ENCODE measurements at regions not wholly inside any gene's neighbourhood (a gene's known extent, or its start where the extent isn't known, plus 50 kb on each side); places are given as distances from the start of the nearest gene placed in this dataset.

DNA sequence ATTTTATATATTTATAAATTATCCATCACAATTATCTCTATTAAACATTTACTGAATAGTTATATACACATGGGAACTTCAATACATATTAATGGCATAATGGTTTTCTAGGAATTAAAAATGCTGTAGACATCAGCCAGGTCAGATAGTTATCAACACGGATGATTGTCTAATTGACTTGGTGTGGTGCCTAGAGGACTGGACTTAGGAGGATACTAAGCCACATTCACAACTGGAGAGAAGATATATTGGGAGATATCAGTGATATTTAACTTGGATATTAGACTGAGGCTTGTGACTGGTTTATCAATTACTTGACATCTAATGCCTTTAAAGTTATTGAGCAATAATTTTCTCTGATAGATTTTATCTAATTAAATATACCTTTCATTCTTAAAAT is 794.5 kb upstream of the ANO3 start:
- TF ChIP-seq, protein P1, sequence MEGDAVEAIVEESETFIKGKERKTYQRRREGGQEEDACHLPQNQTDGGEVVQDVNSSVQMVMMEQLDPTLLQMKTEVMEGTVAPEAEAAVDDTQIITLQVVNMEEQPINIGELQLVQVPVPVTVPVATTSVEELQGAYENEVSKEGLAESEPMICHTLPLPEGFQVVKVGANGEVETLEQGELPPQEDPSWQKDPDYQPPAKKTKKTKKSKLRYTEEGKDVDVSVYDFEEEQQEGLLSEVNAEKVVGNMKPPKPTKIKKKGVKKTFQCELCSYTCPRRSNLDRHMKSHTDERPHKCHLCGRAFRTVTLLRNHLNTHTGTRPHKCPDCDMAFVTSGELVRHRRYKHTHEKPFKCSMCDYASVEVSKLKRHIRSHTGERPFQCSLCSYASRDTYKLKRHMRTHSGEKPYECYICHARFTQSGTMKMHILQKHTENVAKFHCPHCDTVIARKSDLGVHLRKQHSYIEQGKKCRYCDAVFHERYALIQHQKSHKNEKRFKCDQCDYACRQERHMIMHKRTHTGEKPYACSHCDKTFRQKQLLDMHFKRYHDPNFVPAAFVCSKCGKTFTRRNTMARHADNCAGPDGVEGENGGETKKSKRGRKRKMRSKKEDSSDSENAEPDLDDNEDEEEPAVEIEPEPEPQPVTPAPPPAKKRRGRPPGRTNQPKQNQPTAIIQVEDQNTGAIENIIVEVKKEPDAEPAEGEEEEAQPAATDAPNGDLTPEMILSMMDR (IDR thresholded peaks at IDR 0.05), result no peak
- H3K27me3 ChIP-seq (replicated peaks; ENCODE audit: insufficient read depth), result no peaks in the 10 kb centered on the region
- no peak for ATAC-seq (ENCODE audit: insufficient number of reproducible peaks, low FRiP score, low read depth)
- DNase-seq (ENCODE audit: low spot score), result no peak
- H3K4me1 ChIP-seq (ENCODE audit: control insufficient read depth in 1 of 2, low read depth in 2 of 2), result no peaks in the 10 kb centered on the region
- H3K4me3 ChIP-seq, result no peak overlapping the region
- H3K36me3 ChIP-seq, result no peaks in the 10 kb centered on the region
- no peaks in the 10 kb centered on the region for H3K9me3 ChIP-seq
- no peak overlapping the region for H3K27ac ChIP-seq

DNA sequence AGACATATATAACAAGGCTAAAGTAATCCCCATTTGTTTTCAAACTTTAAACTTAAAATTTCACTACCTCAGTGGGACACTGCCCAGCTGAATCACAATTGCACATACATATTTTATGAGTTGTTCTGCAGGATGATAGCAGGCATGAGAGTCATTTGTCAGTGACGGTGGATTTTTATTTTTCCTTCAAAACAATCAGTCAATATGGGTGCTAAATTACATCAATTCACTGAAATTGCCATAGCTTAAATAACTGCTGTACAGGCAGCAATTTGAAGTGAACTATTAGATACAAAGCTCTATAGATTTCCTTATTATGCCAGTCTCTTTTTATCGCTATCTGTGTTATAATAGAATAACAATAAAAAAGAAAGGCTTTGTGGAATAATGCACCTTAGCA is 784.6 kb upstream of the ANO3 start:
- Histone ChIP-seq H3K36me3 (no peaks in the 10 kb centered on the region), H3K4me3 (no peak overlapping the region), H3K4me1 (ENCODE audit: control insufficient read depth in 1 of 2, low read depth in 2 of 2) (no peaks in the 10 kb centered on the region), H3K27me3 (replicated peaks; ENCODE audit: insufficient read depth) (no peaks in the 10 kb centered on the region), H3K27ac (no peak overlapping the region), H3K9me3 (no peaks in the 10 kb centered on the region)
- no peak for ATAC-seq (ENCODE audit: insufficient number of reproducible peaks, low FRiP score, low read depth)
- TF ChIP-seq, protein P1 (IDR thresholded peaks at IDR 0.05), result no peak
- DNase-seq (ENCODE audit: low spot score), result no peak

DNA sequence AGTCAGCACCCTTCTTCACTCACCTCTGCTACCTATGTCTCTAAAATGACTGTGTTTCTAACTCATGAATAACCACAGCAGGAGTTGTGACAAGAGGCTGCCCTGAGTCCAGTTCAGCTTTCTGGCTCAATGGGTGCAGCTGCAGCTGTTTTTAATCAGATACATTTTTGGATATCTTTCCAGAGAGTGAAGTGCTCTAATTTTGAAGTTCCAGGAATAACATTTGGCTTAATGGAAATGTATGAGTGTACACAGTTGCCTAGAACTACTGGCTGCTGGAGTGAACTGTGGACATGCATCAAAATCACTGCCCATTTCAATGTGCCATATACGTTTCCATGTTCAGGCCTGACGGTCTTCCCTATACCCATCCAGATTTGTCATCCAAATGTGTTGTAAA is 769.5 kb upstream of the ANO3 start:
- H3K4me1 ChIP-seq (ENCODE audit: control insufficient read depth in 1 of 2, low read depth in 2 of 2), result no peaks in the 10 kb centered on the region

DNA sequence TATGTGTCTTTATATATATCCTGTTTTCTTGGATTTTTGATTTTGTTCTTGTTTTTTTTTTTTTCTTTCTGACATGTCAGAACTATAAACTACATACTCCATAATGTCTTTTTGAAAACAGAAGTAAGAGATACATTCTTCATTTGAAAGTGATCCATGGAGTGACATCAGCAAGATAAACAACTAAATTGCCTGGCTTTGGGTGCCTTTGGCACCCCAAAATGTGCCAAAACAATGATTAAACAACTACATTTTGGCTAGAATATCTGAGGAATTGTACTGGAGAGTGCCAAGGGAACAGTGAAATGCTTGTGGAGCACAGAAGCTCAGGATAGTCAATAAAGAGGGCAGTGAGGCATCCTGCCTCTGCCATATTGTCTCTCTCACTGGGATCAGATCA is 766.1 kb upstream of the ANO3 start:
- DNase-seq (ENCODE audit: low spot score), result no peak
- no peaks in the 10 kb centered on the region for H3K4me1 ChIP-seq (ENCODE audit: control insufficient read depth in 1 of 2, low read depth in 2 of 2)
- no peak overlapping the region for H3K27ac ChIP-seq
- ATAC-seq (ENCODE audit: insufficient number of reproducible peaks, low FRiP score, low read depth), result no peak
- no peaks in the 10 kb centered on the region for H3K36me3 ChIP-seq
- H3K4me3 ChIP-seq, result no peak overlapping the region
- TF ChIP-seq, protein P1 (IDR thresholded peaks at IDR 0.05), result no peak
- no peaks in the 10 kb centered on the region for H3K27me3 ChIP-seq (replicated peaks; ENCODE audit: insufficient read depth)
- H3K9me3 ChIP-seq, result no peaks in the 10 kb centered on the region

More for the DNA sequence above, 769.5 kb upstream of the ANO3 start:
- no peaks in the 10 kb centered on the region for H3K27me3 ChIP-seq (replicated peaks; ENCODE audit: insufficient read depth)
- no peak overlapping the region for H3K27ac ChIP-seq
- no peaks in the 10 kb centered on the region for H3K36me3 ChIP-seq
- no peaks in the 10 kb centered on the region for H3K9me3 ChIP-seq
- DNase-seq (ENCODE audit: low spot score) (no peak), ATAC-seq (ENCODE audit: insufficient number of reproducible peaks, low FRiP score, low read depth) (no peak)
- TF ChIP-seq, protein P1 (IDR thresholded peaks at IDR 0.05), result no peak
- no peak overlapping the region for H3K4me3 ChIP-seq

DNA sequence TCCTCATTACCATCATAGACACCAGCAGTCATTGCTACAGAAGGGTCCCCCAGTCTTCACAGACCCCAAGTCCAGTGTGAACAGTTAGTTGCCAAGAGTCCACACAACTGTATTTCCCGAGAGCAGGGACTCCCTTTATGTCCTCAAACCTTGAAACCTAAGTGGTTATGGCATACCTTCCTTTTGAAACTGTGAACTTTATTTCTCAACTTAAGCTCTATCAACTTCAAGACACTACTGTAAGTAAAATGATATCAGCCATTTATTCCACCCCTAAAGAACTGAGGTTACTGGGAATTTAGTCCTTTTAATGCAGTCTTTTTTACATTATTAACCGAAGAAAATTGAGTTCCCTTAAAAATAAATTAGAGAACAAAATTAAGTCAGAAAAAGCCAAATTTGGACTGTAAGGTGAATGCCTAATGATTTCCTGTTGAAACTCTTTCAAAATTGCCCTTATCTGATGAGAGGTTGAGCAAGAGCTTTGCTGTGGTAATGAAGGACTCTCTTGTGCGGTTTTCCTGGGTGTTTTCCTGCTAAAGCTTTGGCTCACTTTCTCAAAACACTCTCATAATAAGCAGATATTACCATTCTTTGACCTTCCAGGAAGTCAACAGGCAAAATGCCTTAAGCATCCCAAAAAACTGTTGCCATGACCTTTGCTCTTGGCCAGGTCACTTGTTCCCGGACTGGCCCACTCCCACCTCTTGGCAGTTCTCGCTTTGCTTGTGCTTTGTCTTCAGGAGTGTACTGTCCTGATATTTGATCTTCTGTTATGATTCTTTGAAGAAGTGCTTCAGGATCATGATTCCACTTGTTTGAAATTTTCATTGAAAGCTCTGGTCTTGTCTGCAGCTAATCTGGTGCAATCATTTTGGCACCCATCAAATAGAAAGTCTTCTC is 765.4 kb upstream of the ANO3 start:
- H3K4me1 ChIP-seq (ENCODE audit: control insufficient read depth in 1 of 2, low read depth in 2 of 2), result no peaks in the 10 kb centered on the region
- H3K9me3 ChIP-seq, result no peaks in the 10 kb centered on the region
- ATAC-seq (ENCODE audit: insufficient number of reproducible peaks, low FRiP score, low read depth) (no peak), DNase-seq (ENCODE audit: low spot score) (no peak)
- H3K27ac ChIP-seq, result no peak overlapping the region
- TF ChIP-seq, protein P1 (IDR thresholded peaks at IDR 0.05), result no peak
- H3K27me3 ChIP-seq (replicated peaks; ENCODE audit: insufficient read depth), result no peaks in the 10 kb centered on the region
- H3K4me3 ChIP-seq, result no peak overlapping the region
- H3K36me3 ChIP-seq, result no peaks in the 10 kb centered on the region

All from thoracic aorta (tissue), 2 donors.